ENCODE measurements at regions not wholly inside any gene's neighbourhood (a gene's known extent, or its start where the extent isn't known, plus 50 kb on each side); places are given as distances from the start of the nearest gene placed in this dataset.

DNA sequence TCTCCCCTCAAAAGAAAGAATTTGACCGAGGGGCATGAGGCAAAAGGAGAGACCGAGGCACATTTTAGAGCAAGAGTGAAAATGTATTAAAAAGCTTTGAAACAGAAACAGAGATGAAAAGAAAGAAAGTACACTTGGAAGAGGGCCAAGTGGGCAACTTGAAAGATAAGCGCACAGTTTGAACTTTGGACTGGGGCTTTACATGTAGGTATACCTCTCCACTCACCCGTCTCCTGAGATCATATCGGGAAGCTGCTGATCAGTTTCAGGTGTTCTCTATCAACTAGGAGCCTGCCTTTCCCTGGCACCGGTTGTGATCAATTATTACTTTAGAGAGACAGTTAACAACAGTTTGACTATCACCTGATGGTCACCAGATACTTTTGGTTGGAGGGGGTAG lies 2666.5 kb downstream of the ARAP2 start:
- FAIRE-seq (no peak), DNase-seq (no peak)
- intact Hi-C loops (cut with DNase I): no loop called here
- Histone ChIP-seq H3K4me1 (ENCODE audit: control insufficient read depth in 2 of 3, insufficient read depth in 2 of 3, low read depth in 1 of 3, low read length in 3 of 3) (no peaks in the 10 kb centered on the region), H3K9me3 (ENCODE audit: control insufficient read depth in 2 of 3, insufficient read depth in 1 of 3, low read length in 3 of 3) (no peaks in the 10 kb centered on the region), H3K27ac (ENCODE audit: low read depth in 2 of 2, low read length in 2 of 2) (no peak overlapping the region), H3K4me3 (ENCODE audit: low read length in 3 of 3) (no peak overlapping the region), H3K27me3 (ENCODE audit: control insufficient read depth, insufficient read depth, low read length) (no peaks in the 10 kb centered on the region), H3K36me3 (ENCODE audit: control insufficient read depth in 2 of 3, insufficient read depth in 3 of 3, low read length in 3 of 3) (no peaks in the 10 kb centered on the region), H3K9ac (ENCODE audit: low read length in 3 of 3) (no peak overlapping the region)
- TF ChIP-seq, protein P1, sequence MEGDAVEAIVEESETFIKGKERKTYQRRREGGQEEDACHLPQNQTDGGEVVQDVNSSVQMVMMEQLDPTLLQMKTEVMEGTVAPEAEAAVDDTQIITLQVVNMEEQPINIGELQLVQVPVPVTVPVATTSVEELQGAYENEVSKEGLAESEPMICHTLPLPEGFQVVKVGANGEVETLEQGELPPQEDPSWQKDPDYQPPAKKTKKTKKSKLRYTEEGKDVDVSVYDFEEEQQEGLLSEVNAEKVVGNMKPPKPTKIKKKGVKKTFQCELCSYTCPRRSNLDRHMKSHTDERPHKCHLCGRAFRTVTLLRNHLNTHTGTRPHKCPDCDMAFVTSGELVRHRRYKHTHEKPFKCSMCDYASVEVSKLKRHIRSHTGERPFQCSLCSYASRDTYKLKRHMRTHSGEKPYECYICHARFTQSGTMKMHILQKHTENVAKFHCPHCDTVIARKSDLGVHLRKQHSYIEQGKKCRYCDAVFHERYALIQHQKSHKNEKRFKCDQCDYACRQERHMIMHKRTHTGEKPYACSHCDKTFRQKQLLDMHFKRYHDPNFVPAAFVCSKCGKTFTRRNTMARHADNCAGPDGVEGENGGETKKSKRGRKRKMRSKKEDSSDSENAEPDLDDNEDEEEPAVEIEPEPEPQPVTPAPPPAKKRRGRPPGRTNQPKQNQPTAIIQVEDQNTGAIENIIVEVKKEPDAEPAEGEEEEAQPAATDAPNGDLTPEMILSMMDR (IDR thresholded peaks at IDR 0.05; ENCODE audit: borderline replicate concordance, extremely low read depth, insufficient read depth): no peak

DNA sequence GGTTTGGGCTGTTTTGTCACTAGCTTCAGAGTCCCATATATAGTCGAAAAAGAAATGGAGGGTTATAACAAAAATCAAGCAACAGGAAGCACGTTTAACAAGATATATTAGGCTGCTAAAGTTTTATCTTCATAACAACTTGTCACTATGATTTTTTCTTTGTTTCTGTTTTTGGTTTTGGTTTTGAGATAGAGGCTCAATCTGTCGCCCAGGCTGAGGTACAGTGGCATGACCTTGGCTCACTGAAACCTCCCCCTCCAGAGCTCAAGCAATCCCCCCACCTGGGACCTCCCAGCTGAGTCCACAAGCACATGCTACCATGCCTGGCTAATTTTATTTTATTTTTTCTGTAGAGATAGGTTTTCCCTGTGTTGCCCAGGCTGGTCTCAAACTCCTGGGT lies 2664.4 kb downstream of the ARAP2 start:
- intact Hi-C loops (cut with DNase I): no loop called here
- DNase-seq (no peak), FAIRE-seq (no peak)
- Histone ChIP-seq H3K27me3 (ENCODE audit: control insufficient read depth, insufficient read depth, low read length) (no peaks in the 10 kb centered on the region), H3K9me3 (ENCODE audit: control insufficient read depth in 2 of 3, insufficient read depth in 1 of 3, low read length in 3 of 3) (no peaks in the 10 kb centered on the region), H3K27ac (ENCODE audit: low read depth in 2 of 2, low read length in 2 of 2) (no peak overlapping the region), H3K36me3 (ENCODE audit: control insufficient read depth in 2 of 3, insufficient read depth in 3 of 3, low read length in 3 of 3) (no peaks in the 10 kb centered on the region), H3K4me3 (ENCODE audit: low read length in 3 of 3) (no peak overlapping the region), H3K9ac (ENCODE audit: low read length in 3 of 3) (no peak overlapping the region), H3K4me1 (ENCODE audit: control insufficient read depth in 2 of 3, insufficient read depth in 2 of 3, low read depth in 1 of 3, low read length in 3 of 3) (no peaks in the 10 kb centered on the region)
- TF ChIP-seq, protein P1 (IDR thresholded peaks at IDR 0.05; ENCODE audit: borderline replicate concordance, extremely low read depth, insufficient read depth): no peak

DNA sequence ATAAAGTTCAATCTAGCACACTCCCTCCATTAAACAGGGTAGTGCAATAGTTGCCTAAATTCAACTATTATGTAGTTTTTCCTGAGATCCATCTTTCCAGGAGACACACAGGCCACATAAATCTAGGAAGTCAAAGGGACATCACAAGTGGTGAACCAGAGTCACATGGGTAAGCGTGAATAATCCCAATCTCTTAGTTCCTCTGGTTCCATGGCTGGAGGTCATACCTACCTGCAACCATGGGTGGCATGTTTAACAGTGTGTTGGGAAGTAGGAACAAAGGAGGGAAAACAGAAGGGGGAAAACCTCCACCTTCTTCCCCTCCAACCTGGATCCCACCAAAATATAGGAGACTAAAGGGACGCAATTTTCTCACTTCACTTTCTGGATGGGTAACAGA lies 2651.6 kb downstream of the ARAP2 start:
- DNase-seq (no peak), FAIRE-seq (no peak)
- no peaks in the 10 kb centered on the region for H3K36me3 ChIP-seq (ENCODE audit: control insufficient read depth in 2 of 3, insufficient read depth in 3 of 3, low read length in 3 of 3)
- H3K9me3 ChIP-seq (ENCODE audit: control insufficient read depth in 2 of 3, insufficient read depth in 1 of 3, low read length in 3 of 3): peaks cover 0 to 27% (median 9%) of the 10 kb centered on the region in 3 donors
- H3K4me3 ChIP-seq (ENCODE audit: low read length in 3 of 3): no peak overlapping the region
- TF ChIP-seq, protein P1 (IDR thresholded peaks at IDR 0.05; ENCODE audit: borderline replicate concordance, extremely low read depth, insufficient read depth): no peak
- H3K27me3 ChIP-seq (ENCODE audit: control insufficient read depth, insufficient read depth, low read length): no peaks in the 10 kb centered on the region
- H3K4me1 ChIP-seq (ENCODE audit: control insufficient read depth in 2 of 3, insufficient read depth in 2 of 3, low read depth in 1 of 3, low read length in 3 of 3): no peaks in the 10 kb centered on the region
- no peak overlapping the region for H3K27ac ChIP-seq (ENCODE audit: low read depth in 2 of 2, low read length in 2 of 2)
- intact Hi-C loops (cut with DNase I): no loop called here
- no peak overlapping the region for H3K9ac ChIP-seq (ENCODE audit: low read length in 3 of 3)

DNA sequence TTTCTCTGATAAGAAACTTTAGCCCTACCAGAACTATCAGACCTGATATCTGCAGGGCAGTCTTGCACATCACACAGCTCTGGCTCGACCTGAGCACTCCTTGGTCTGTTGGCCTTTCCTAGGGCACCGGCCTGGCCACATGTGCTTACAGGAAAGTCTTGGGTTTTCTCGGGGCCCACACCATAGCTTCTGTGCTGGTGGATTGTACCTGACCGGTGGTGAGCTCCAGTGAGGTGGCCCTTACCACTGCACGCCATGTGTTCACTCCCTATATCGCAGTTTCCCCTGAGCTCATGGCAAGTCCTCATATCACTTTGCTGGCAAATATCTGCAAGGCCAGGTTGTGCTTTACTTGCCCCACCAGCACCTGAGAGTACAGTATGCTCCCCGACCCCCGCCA lies 2637.4 kb downstream of the ARAP2 start:
- Histone ChIP-seq H3K4me1 (ENCODE audit: control insufficient read depth in 2 of 3, insufficient read depth in 2 of 3, low read depth in 1 of 3, low read length in 3 of 3) (no peaks in the 10 kb centered on the region), H3K36me3 (ENCODE audit: control insufficient read depth in 2 of 3, insufficient read depth in 3 of 3, low read length in 3 of 3) (no peaks in the 10 kb centered on the region), H3K27ac (ENCODE audit: low read depth in 2 of 2, low read length in 2 of 2) (no peak overlapping the region), H3K9ac (ENCODE audit: low read length in 3 of 3) (no peak overlapping the region), H3K9me3 (ENCODE audit: control insufficient read depth in 2 of 3, insufficient read depth in 1 of 3, low read length in 3 of 3) (peaks cover 0 to 8% (median 0%) of the 10 kb centered on the region in 3 donors), H3K4me3 (ENCODE audit: low read length in 3 of 3) (no peak overlapping the region), H3K27me3 (ENCODE audit: control insufficient read depth, insufficient read depth, low read length) (no peaks in the 10 kb centered on the region)
- intact Hi-C loops (cut with DNase I): no loop called here
- TF ChIP-seq, protein P1 (IDR thresholded peaks at IDR 0.05; ENCODE audit: borderline replicate concordance, extremely low read depth, insufficient read depth): no peak
- DNase-seq (peak in 1 of 5 donors; percentile 42), FAIRE-seq (no peak)

Measured in kidney (tissue), 13 donors.